Subcutaneous abdominal adipose tissue (tissue), 5 donors: ENCODE measurements at regions not wholly inside any gene's neighbourhood (a gene's known extent, or its start where the extent isn't known, plus 50 kb on each side); places are given as distances from the start of the nearest gene placed in this dataset.

Experiments
- H3K27ac ChIP-seq: one replicate; pipeline ENCODE4 v1.7.0; 2013; ENCODE audit warnings: low read depth, mild to moderate bottlenecking, inconsistent platforms, low read length, moderate library complexity
- H3K27me3 ChIP-seq, 5 donors: one replicate each; pipeline ENCODE4 v1.7.0; 2013; ENCODE audit warnings: low read length in 5 of 5, inconsistent platforms in 1 of 5; ENCODE audit not compliant: control insufficient read depth in 5 of 5, insufficient read depth in 4 of 5
- H3K36me3 ChIP-seq, 5 donors: one replicate each; pipeline ENCODE4 v1.7.0; 2013; ENCODE audit warnings: low read length in 5 of 5; ENCODE audit not compliant: control insufficient read depth in 5 of 5, insufficient read depth in 5 of 5
- H3K4me1 ChIP-seq, 5 donors: one replicate each; pipeline ENCODE4 v1.7.0; 2013; ENCODE audit warnings: low read length in 5 of 5, mild to moderate bottlenecking in 3 of 5, moderate library complexity in 1 of 5; ENCODE audit not compliant: control insufficient read depth in 5 of 5, insufficient read depth in 5 of 5
- H3K4me3 ChIP-seq, 5 donors: one replicate each; pipeline ENCODE4 v1.7.0; 2013; ENCODE audit warnings: low read length in 5 of 5, low read depth in 1 of 5
- H3K9ac ChIP-seq, 5 donors: one replicate each; pipeline ENCODE4 v1.7.0; 2013; ENCODE audit warnings: low read length in 5 of 5, mild to moderate bottlenecking in 4 of 5, moderate library complexity in 3 of 5
- H3K9me3 ChIP-seq, 5 donors: one replicate each; pipeline ENCODE4 v1.7.0; 2013; ENCODE audit warnings: low read length in 5 of 5; ENCODE audit not compliant: control insufficient read depth in 5 of 5
- donor health status: healthy.
- donor health status: healthy.
- donor health status: healthy.
- donor health status: healthy.
- donor health status: healthy.

- Histone ChIP-seq H3K27ac (no peak overlapping the region), H3K27me3 (no peaks in the 10 kb centered on the region), H3K9ac (no peak overlapping the region), H3K9me3 (peaks cover 0 to 2% (median 0%) of the 10 kb centered on the region in 5 donors), H3K4me1 (no peaks in the 10 kb centered on the region), H3K36me3 (no peaks in the 10 kb centered on the region), H3K4me3 (no peak overlapping the region)
Observed at GRCh38 chr5:104977529-104977928, 1414.9 kb upstream of the NUDT12 start.

- no peaks in the 10 kb centered on the region for H3K27me3 ChIP-seq
- H3K4me1 ChIP-seq, result no peaks in the 10 kb centered on the region
- H3K36me3 ChIP-seq, result no peaks in the 10 kb centered on the region
- H3K27ac ChIP-seq, result no peak overlapping the region
- no peak overlapping the region for H3K9ac ChIP-seq
- no peaks in the 10 kb centered on the region for H3K9me3 ChIP-seq
- no peak overlapping the region for H3K4me3 ChIP-seq
Observed at GRCh38 chr5:104967806-104968410, 1405.3 kb upstream of the NUDT12 start.

GRCh38 chr5:104965006-104965405 lies 1402.4 kb upstream of the NUDT12 start:
- H3K27ac ChIP-seq, result no peak overlapping the region
- no peaks in the 10 kb centered on the region for H3K27me3 ChIP-seq
- no peak overlapping the region for H3K9ac ChIP-seq

GRCh38 chr5:104955479-104955878 lies 1392.9 kb upstream of the NUDT12 start:
- no peaks in the 10 kb centered on the region for H3K27me3 ChIP-seq
- H3K9ac ChIP-seq, result no peak overlapping the region
- no peaks in the 10 kb centered on the region for H3K36me3 ChIP-seq
- peaks cover 0 to 10% (median 0%) of the 10 kb centered on the region in 5 donors for H3K9me3 ChIP-seq
- H3K27ac ChIP-seq, result no peak overlapping the region
- no peaks in the 10 kb centered on the region for H3K4me1 ChIP-seq
- H3K4me3 ChIP-seq, result no peak overlapping the region

More at GRCh38 chr5:104965006-104965405, 1402.4 kb upstream of the NUDT12 start:
- no peaks in the 10 kb centered on the region for H3K36me3 ChIP-seq
- peaks cover 0 to 2% (median 0%) of the 10 kb centered on the region in 5 donors for H3K9me3 ChIP-seq
- no peak overlapping the region for H3K4me3 ChIP-seq
- H3K4me1 ChIP-seq, result no peaks in the 10 kb centered on the region

- no peaks in the 10 kb centered on the region for H3K27me3 ChIP-seq
- H3K36me3 ChIP-seq, result no peaks in the 10 kb centered on the region
- H3K9ac ChIP-seq, result no peak overlapping the region
- H3K4me3 ChIP-seq, result no peak overlapping the region
- no peak overlapping the region for H3K27ac ChIP-seq
- no peaks in the 10 kb centered on the region for H3K4me1 ChIP-seq
- H3K9me3 ChIP-seq, result peaks cover 0 to 4% (median 0%) of the 10 kb centered on the region in 5 donors
Observed at GRCh38 chr5:104952876-104953275, 1390.3 kb upstream of the NUDT12 start.

GRCh38 chr5:104951829-104952228 lies 1389.2 kb upstream of the NUDT12 start:
- Histone ChIP-seq H3K4me3 (no peak overlapping the region), H3K27me3 (no peaks in the 10 kb centered on the region), H3K4me1 (no peaks in the 10 kb centered on the region), H3K9me3 (peaks cover 0 to 4% (median 0%) of the 10 kb centered on the region in 5 donors), H3K36me3 (no peaks in the 10 kb centered on the region), H3K9ac (no peak overlapping the region), H3K27ac (no peak overlapping the region)

GRCh38 chr5:104947076-104947475 lies 1384.5 kb upstream of the NUDT12 start:
- Histone ChIP-seq H3K9ac (no peak overlapping the region), H3K4me1 (no peaks in the 10 kb centered on the region), H3K4me3 (no peak overlapping the region), H3K9me3 (peaks cover 0 to 5% (median 0%) of the 10 kb centered on the region in 5 donors), H3K27ac (no peak overlapping the region), H3K36me3 (no peaks in the 10 kb centered on the region), H3K27me3 (no peaks in the 10 kb centered on the region)

- no peak overlapping the region for H3K9ac ChIP-seq
Observed at GRCh38 chr5:104942735-104943134, 1380.1 kb upstream of the NUDT12 start.

GRCh38 chr5:104941030-104941645 lies 1378.5 kb upstream of the NUDT12 start:
- Histone ChIP-seq H3K27ac (no peak overlapping the region), H3K9me3 (peaks cover 0 to 2% (median 0%) of the 10 kb centered on the region in 5 donors), H3K4me1 (no peaks in the 10 kb centered on the region), H3K4me3 (no peak overlapping the region), H3K9ac (no peak overlapping the region), H3K27me3 (no peaks in the 10 kb centered on the region), H3K36me3 (no peaks in the 10 kb centered on the region)

More at GRCh38 chr5:104942735-104943134, 1380.1 kb upstream of the NUDT12 start:
- Histone ChIP-seq H3K27me3 (no peaks in the 10 kb centered on the region), H3K27ac (no peak overlapping the region), H3K4me3 (no peak overlapping the region), H3K4me1 (no peaks in the 10 kb centered on the region), H3K9me3 (peaks cover 0 to 3% (median 0%) of the 10 kb centered on the region in 5 donors), H3K36me3 (no peaks in the 10 kb centered on the region)

GRCh38 chr5:104937598-104937997 lies 1375.0 kb upstream of the NUDT12 start:
- H3K27ac ChIP-seq, result no peak overlapping the region
- no peaks in the 10 kb centered on the region for H3K36me3 ChIP-seq
- H3K27me3 ChIP-seq, result no peaks in the 10 kb centered on the region
- no peaks in the 10 kb centered on the region for H3K9me3 ChIP-seq
- H3K9ac ChIP-seq, result no peak overlapping the region
- H3K4me3 ChIP-seq, result no peak overlapping the region
- no peaks in the 10 kb centered on the region for H3K4me1 ChIP-seq
